NCI-H1417 treated with DMSO at 0.1 percent for 48 hours (cell line): ENCODE measurements at regions not wholly inside any gene's neighbourhood (a gene's known extent, or its start where the extent isn't known, plus 50 kb on each side); places are given as distances from the start of the nearest gene placed in this dataset.
"Not testable (repeated sequence)": the region's sequence is repeated elsewhere in the genome, so short reads cannot be mapped to it uniquely, and the experiment has no call there.

ENCODE experiments used
- DNase-seq: peaks from one replicate; lab custom pipeline; 2025; lab: John Stamatoyannopoulos, UW

- no peak for DNase-seq
Measured at GRCh38 chr1:95766036-95766435, 532.0 kb downstream of the RWDD3 start.

GRCh38 chr1:95770581-95770980 lies 536.6 kb downstream of the RWDD3 start:
- DNase-seq: no peak

GRCh38 chr1:95778217-95778616 lies 544.2 kb downstream of the RWDD3 start:
- no peak for DNase-seq

- DNase-seq: no peak
Measured at GRCh38 chr1:95780836-95781235, 546.8 kb downstream of the RWDD3 start.

GRCh38 chr1:95790136-95790535 lies 556.1 kb downstream of the RWDD3 start:
- DNase-seq: no peak

- DNase-seq: no peak
Measured at GRCh38 chr1:95793893-95794292, 559.9 kb downstream of the RWDD3 start.

GRCh38 chr1:95797761-95798160 lies 563.8 kb downstream of the RWDD3 start:
- DNase-seq: not testable (repeated sequence)

- no peak for DNase-seq
Measured at GRCh38 chr1:95806171-95806570, 572.2 kb downstream of the RWDD3 start.

- no peak for DNase-seq
Measured at GRCh38 chr1:95809391-95809790, 575.4 kb downstream of the RWDD3 start.

- no peak for DNase-seq
Measured at GRCh38 chr1:95815511-95815910, 581.5 kb downstream of the RWDD3 start.

- no peak for DNase-seq
Measured at GRCh38 chr1:95829556-95829955, 595.5 kb downstream of the RWDD3 start.

GRCh38 chr1:95832370-95832769 lies 598.4 kb downstream of the RWDD3 start:
- no peak for DNase-seq

GRCh38 chr1:95849439-95849838 lies 615.4 kb downstream of the RWDD3 start:
- DNase-seq: no peak

- DNase-seq: no peak
Measured at GRCh38 chr1:95850165-95850649, 616.2 kb downstream of the RWDD3 start.

GRCh38 chr1:95850763-95851162 lies 616.8 kb downstream of the RWDD3 start:
- no peak for DNase-seq

GRCh38 chr1:95852483-95853070 lies 618.6 kb downstream of the RWDD3 start:
- DNase-seq: no peak

GRCh38 chr1:95854457-95854856 lies 620.4 kb downstream of the RWDD3 start:
- no peak for DNase-seq

GRCh38 chr1:95863086-95863485 lies 629.1 kb downstream of the RWDD3 start:
- no peak for DNase-seq

- no peak for DNase-seq
Measured at GRCh38 chr1:95865769-95866168, 631.8 kb downstream of the RWDD3 start.

GRCh38 chr1:95876276-95876675 lies 642.3 kb downstream of the RWDD3 start:
- no peak for DNase-seq

GRCh38 chr1:95879498-95880050 lies 645.6 kb downstream of the RWDD3 start:
- DNase-seq: no peak

- DNase-seq: no peak
Measured at GRCh38 chr1:95888941-95889390, 655.0 kb downstream of the RWDD3 start.

- no peak for DNase-seq
Measured at GRCh38 chr1:95889400-95889799, 655.4 kb downstream of the RWDD3 start.

- no peak for DNase-seq
Measured at GRCh38 chr1:95893921-95894320, 659.9 kb downstream of the RWDD3 start.
